Left ventricle myocardium inferior (tissue), 1 donor: ENCODE measurements at regions not wholly inside any gene's neighbourhood (a gene's known extent, or its start where the extent isn't known, plus 50 kb on each side); places are given as distances from the start of the nearest gene placed in this dataset.

Experiments used
- DNase-seq: peaks from one replicate; pipeline ENCODE4 v3.0.0-alpha.2; 2020
- H3K27ac ChIP-seq: fragments of 200-600 bp; replicated peaks from 2 replicates; pipeline ENCODE4 v1.8.0; 2021
- H3K27me3 ChIP-seq: fragments of 200-600 bp; 2 replicates; pipeline ENCODE4 v1.8.0; 2021; ENCODE audit warnings: low read depth
- H3K36me3 ChIP-seq: fragments of 200-600 bp; 2 replicates; pipeline ENCODE4 v1.8.0; 2021
- H3K4me1 ChIP-seq: fragments of 200-600 bp; 2 replicates; pipeline ENCODE4 v1.8.0; 2021
- H3K4me3 ChIP-seq: fragments of 200-600 bp; 2 replicates; pipeline ENCODE4 v1.8.0; 2021; ENCODE audit warnings: mild to moderate bottlenecking, moderate library complexity
- H3K9me3 ChIP-seq: fragments of 200-600 bp; replicated peaks from 2 replicates; pipeline ENCODE4 v1.8.0; 2021
- intact Hi-C: fragments of 100-400 bp; cut with micrococcal nuclease; formaldehyde crosslinking; loops from one replicate; pipeline ENCODE4 v1.11.0; 2022
- TF ChIP-seq, protein P1 (sequence below): fragments of 200-600 bp; IDR thresholded peaks from 2 replicates; pipeline ENCODE4 v1.8.0; 2021; ENCODE audit warnings: antibody characterized with exemption, mild to moderate bottlenecking, borderline replicate concordance
- donor health status: DM: no; HTN: yes; CAD: no; lungs with severe emphysema.

DNA sequence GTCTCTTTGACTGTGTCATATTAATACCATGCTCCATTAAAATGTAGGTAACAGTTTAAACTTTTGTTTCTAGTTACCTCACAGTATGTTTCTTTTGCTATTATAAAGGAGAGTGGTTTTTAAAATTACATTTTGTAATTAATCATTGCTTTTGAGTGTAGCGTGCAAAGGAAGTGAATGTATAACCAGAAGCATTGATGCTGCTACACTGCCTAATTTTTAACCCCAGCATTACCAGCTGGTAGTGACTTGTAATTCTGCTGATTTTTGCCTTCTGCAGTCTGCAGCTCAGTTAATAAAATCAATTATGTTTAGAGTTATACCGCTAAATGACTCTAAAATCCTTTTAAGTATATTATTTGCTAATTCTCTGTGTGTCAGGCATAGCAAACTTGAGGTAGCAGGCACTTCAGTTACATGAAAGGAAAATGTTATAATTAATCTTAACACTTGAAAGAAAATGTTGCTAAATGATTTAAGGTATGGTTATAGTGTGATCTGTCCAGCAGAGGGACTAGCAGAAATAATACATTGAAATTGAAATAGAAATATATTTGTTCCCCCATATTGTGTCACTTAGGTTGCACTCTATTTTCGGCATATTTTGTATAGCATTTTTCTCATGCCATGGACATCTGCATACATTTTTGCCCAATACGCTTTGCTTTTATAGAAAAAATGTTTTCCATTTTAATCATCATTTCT, 388.5 kb downstream of the CNTNAP4 start:
- H3K36me3 ChIP-seq: no peaks in the 10 kb centered on the region
- H3K27me3 ChIP-seq: no peaks in the 10 kb centered on the region
- H3K27ac ChIP-seq: no peak overlapping the region
- H3K4me1 ChIP-seq: no peaks in the 10 kb centered on the region
- no peaks in the 10 kb centered on the region for H3K9me3 ChIP-seq
- DNase-seq: no peak
- intact Hi-C loops: loop anchor here (10.0 kb wide), 1 partner anchor 509 kb away; no protein-coding TSS in a partner anchor
- H3K4me3 ChIP-seq: no peak overlapping the region
- TF ChIP-seq, protein P1, sequence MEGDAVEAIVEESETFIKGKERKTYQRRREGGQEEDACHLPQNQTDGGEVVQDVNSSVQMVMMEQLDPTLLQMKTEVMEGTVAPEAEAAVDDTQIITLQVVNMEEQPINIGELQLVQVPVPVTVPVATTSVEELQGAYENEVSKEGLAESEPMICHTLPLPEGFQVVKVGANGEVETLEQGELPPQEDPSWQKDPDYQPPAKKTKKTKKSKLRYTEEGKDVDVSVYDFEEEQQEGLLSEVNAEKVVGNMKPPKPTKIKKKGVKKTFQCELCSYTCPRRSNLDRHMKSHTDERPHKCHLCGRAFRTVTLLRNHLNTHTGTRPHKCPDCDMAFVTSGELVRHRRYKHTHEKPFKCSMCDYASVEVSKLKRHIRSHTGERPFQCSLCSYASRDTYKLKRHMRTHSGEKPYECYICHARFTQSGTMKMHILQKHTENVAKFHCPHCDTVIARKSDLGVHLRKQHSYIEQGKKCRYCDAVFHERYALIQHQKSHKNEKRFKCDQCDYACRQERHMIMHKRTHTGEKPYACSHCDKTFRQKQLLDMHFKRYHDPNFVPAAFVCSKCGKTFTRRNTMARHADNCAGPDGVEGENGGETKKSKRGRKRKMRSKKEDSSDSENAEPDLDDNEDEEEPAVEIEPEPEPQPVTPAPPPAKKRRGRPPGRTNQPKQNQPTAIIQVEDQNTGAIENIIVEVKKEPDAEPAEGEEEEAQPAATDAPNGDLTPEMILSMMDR: peak; percentile 24

- Histone ChIP-seq H3K9me3 (no peaks in the 10 kb centered on the region), H3K27ac (no peak overlapping the region), H3K36me3 (no peaks in the 10 kb centered on the region), H3K4me1 (no peaks in the 10 kb centered on the region), H3K4me3 (no peak overlapping the region), H3K27me3 (no peaks in the 10 kb centered on the region)
- TF ChIP-seq, protein P1: no peak
- no peak for DNase-seq
- intact Hi-C loops: loop anchor here (10.0 kb wide), 1 partner anchor 507 kb away; no protein-coding TSS in a partner anchor
Measured at GRCh38 chr16:76668207-76668725, 391.1 kb downstream of the CNTNAP4 start.

- TF ChIP-seq, protein P1: no peak
- intact Hi-C loops: loop anchor here (10.0 kb wide), 1 partner anchor 506 kb away; no protein-coding TSS in a partner anchor
- DNase-seq: no peak
Measured at GRCh38 chr16:76669288-76669687, 392.1 kb downstream of the CNTNAP4 start.

DNA sequence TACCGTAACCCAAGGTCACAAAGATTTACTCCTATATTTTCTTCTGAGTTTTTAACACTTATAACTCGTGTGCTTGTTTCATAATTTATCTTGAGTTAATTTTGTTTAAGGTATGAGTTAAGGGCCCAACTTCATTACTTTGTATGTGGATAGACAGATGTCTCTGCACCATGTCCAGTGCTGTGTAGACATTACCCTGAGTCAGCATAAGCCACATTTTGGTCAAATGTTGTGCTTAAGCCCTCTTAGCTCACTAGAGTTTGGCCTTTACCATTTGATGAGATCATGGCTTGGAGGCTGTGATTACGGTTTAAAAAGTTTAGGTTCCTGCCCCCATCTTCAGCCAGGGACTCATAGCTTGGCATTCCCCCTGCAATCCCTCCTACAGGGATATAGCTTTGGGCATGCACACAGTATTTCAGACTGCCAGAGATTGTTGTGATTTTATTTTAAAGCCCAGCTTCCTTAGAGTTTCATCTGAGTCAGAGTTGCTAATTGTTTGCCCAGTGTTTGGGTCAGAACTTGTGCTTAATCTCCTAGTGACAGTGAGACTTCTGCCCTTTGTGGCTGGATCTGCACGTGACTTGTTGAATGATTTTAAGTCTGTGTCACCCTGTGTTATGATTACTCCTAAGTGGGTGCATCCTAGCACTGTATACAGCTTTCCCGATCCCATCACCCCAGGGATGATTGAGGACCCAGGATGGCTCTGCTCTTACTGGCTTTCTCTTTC, 393.1 kb downstream of the CNTNAP4 start:
- intact Hi-C loops: no loop called here
- no peaks in the 10 kb centered on the region for H3K9me3 ChIP-seq
- no peaks in the 10 kb centered on the region for H3K36me3 ChIP-seq
- H3K27ac ChIP-seq: no peak overlapping the region
- H3K27me3 ChIP-seq: no peaks in the 10 kb centered on the region
- DNase-seq: no peak
- H3K4me1 ChIP-seq: no peaks in the 10 kb centered on the region
- TF ChIP-seq, protein P1: no peak
- H3K4me3 ChIP-seq: no peak overlapping the region

More at GRCh38 chr16:76669288-76669687, 392.1 kb downstream of the CNTNAP4 start:
- Histone ChIP-seq H3K9me3 (no peaks in the 10 kb centered on the region), H3K4me3 (no peak overlapping the region), H3K4me1 (no peaks in the 10 kb centered on the region), H3K36me3 (no peaks in the 10 kb centered on the region), H3K27me3 (no peaks in the 10 kb centered on the region), H3K27ac (no peak overlapping the region)

DNA sequence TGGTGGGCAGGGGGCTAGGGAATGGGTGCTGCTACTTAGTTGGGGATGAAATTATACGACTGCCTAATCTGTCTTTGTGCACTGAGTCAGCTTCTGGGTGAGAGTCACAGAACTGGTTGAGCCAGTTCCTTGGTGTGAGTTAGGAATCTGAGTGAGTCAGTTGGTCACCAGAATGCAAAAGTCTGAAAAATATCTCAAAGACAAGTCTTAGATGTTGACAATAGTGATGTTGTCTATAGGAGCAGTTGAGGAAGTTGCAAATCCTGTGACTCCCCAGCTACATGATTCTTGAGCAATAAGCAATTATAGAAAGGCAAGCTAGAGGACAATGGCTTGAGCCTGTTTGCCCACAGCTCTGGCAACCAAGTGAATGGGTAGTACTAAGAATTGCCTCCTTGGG, 399.2 kb downstream of the CNTNAP4 start:
- H3K4me3 ChIP-seq: no peak overlapping the region
- TF ChIP-seq, protein P1: no peak
- H3K36me3 ChIP-seq: no peaks in the 10 kb centered on the region

More for the DNA sequence above, 399.2 kb downstream of the CNTNAP4 start:
- Histone ChIP-seq H3K27me3 (no peaks in the 10 kb centered on the region), H3K27ac (no peak overlapping the region), H3K4me1 (no peaks in the 10 kb centered on the region), H3K9me3 (peaks cover 11% of the 10 kb centered on the region)
- intact Hi-C loops: no loop called here
- no peak for DNase-seq
